ENCODE measurements at regions not wholly inside any gene's neighbourhood (a gene's known extent, or its start where the extent isn't known, plus 50 kb on each side); places are given as distances from the start of the nearest gene placed in this dataset.

- TF ChIP-seq ZNF114 (CRISPR knock-in tag; IDR thresholded peaks at IDR 0.05) (no peak), POLR2AphosphoS5 (IDR thresholded peaks at IDR 0.05; ENCODE audit: low read depth) (no peak), REST (IDR thresholded peaks at IDR 0.05; ENCODE audit: unreplicated experiment) (no peak)
Measured at GRCh38 chr16:60120586-60120985, 1386.5 kb upstream of the GOT2 start (continued).

GRCh38 chr16:60110531-60110930, 1376.4 kb upstream of the GOT2 start:
- no peaks in the 10 kb centered on the region for H4K20me1 ChIP-seq (replicated peaks; ENCODE audit: insufficient read depth)
- no peak overlapping the region for H3K4me3 Mint-ChIP-seq
- peaks cover 3% of the 10 kb centered on the region; the same call in 1 of the 3 replicates for H3K36me3 Mint-ChIP-seq (ENCODE audit: low read depth)
- no peak overlapping the region for H3K27ac Mint-ChIP-seq
- H3K4me2 ChIP-seq = no peak overlapping the region
- H3F3A ChIP-seq (replicated peaks; ENCODE audit: low read depth) = no peaks in the 10 kb centered on the region
- no peak overlapping the region for H3K4me3 ChIP-seq
- no peaks in the 10 kb centered on the region for H3K27me3 ChIP-seq (ENCODE audit: insufficient read depth)
- H3K27me3 Mint-ChIP-seq (ENCODE audit: insufficient read depth, low read depth, poor library complexity) = no peaks in the 10 kb centered on the region
- H3K27ac ChIP-seq (ENCODE audit: low read depth) = no peak overlapping the region
- no peaks in the 10 kb centered on the region for H3K36me3 ChIP-seq (ENCODE audit: insufficient read depth)
- no peaks in the 10 kb centered on the region for H3K9me2 ChIP-seq (ENCODE audit: insufficient read depth)
- H3K4me1 ChIP-seq (ENCODE audit: insufficient read depth) = no peaks in the 10 kb centered on the region
- no peaks in the 10 kb centered on the region for H3K79me2 ChIP-seq (replicated peaks; ENCODE audit: insufficient read depth)
- ATAC-seq (no peak), DNase-seq (ENCODE audit: low spot score) (no peak)
- H3K4me1 Mint-ChIP-seq = peaks cover 5% of the 10 kb centered on the region; the same call in 1 of the 3 replicates
- H2AFZ ChIP-seq = no peak overlapping the region
- no peaks in the 10 kb centered on the region for H3K9me3 Mint-ChIP-seq
- no peak for TF ChIP-seq REST (IDR thresholded peaks at IDR 0.05; ENCODE audit: unreplicated experiment)
- no peak for TF ChIP-seq CTCF (conservative IDR thresholded peaks at IDR 0.05; ENCODE audit: low read depth in 2 of 2)
- TF ChIP-seq CREB1 (CRISPR knock-in tag; IDR thresholded peaks at IDR 0.05; ENCODE audit: low read depth) = no peak
- TF ChIP-seq NANOG (IDR thresholded peaks at IDR 0.05; ENCODE audit: borderline replicate concordance) = no peak
- no peak for TF ChIP-seq ZNF114 (CRISPR knock-in tag; IDR thresholded peaks at IDR 0.05)
- no peak for TF ChIP-seq JUNB (IDR thresholded peaks at IDR 0.05; ENCODE audit: unreplicated experiment)
- no peak for TF ChIP-seq ETS1 (IDR thresholded peaks at IDR 0.05)
- TF ChIP-seq ZNF462 (CRISPR knock-in tag; IDR thresholded peaks at IDR 0.05) = no peak
